HL-60 (cell line): ENCODE measurements at regions not wholly inside any gene's neighbourhood (a gene's known extent, or its start where the extent isn't known, plus 50 kb on each side); places are given as distances from the start of the nearest gene placed in this dataset.

Experiments
- CTCF ChIP-seq: IDR thresholded peaks from one replicate; pipeline ENCODE4 v1.5.1; 2011; ENCODE audit warnings: low read length, control low read depth, inconsistent platforms; ENCODE audit not compliant: insufficient read depth
- GABPA ChIP-seq: IDR thresholded peaks from 2 replicates; pipeline ENCODE4 v1.6.1; 2012; ENCODE audit warnings: low read depth
- POLR2AphosphoS5 ChIP-seq: IDR thresholded peaks from 2 replicates; pipeline ENCODE4 v1.6.1; 2012; ENCODE audit warnings: low read depth
- REST ChIP-seq: IDR thresholded peaks from 2 replicates; pipeline ENCODE4 v1.6.1; 2012; ENCODE audit warnings: low read depth; ENCODE audit not compliant: insufficient replicate concordance

- TF ChIP-seq POLR2AphosphoS5 (no peak), CTCF (no peak), GABPA (no peak), REST (no peak)
Measured at GRCh38 chr5:10160241-10160640, 89.4 kb downstream of the ATPSCKMT start.
